HL-60 (cell line): ENCODE measurements at regions not wholly inside any gene's neighbourhood (a gene's known extent, or its start where the extent isn't known, plus 50 kb on each side); places are given as distances from the start of the nearest gene placed in this dataset.

Experiments used
- DNase-seq, 2 experiments: peaks; one replicate each; pipeline ENCODE4 v3.0.0-alpha.2; 2010 to 2020; ENCODE audit warnings: low read depth in 1 of 2, low spot score in 1 of 2
- H3K27ac ChIP-seq: fragments of 250-450 bp; sonication (Bioruptor Pico); replicated peaks from 2 replicates; pipeline ENCODE4 v1.5.1; 2020; ENCODE audit warnings: mild to moderate bottlenecking, moderate library complexity
- H3K27me3 ChIP-seq: fragments of 250-450 bp; sonication (Bioruptor Pico); 2 replicates; pipeline ENCODE4 v1.5.1; 2021; ENCODE audit warnings: mild to moderate bottlenecking, moderate library complexity; ENCODE audit not compliant: insufficient read depth, poor library complexity, severe bottlenecking
- H3K4me3 ChIP-seq: replicated peaks from 2 replicates; pipeline ENCODE4 v1.5.1; 2011; ENCODE audit warnings: mild to moderate bottlenecking, control low read depth, low read length; ENCODE audit not compliant: insufficient read depth
- CTCF ChIP-seq: IDR thresholded peaks from one replicate; pipeline ENCODE4 v1.5.1; 2011; ENCODE audit warnings: low read length, control low read depth, inconsistent platforms; ENCODE audit not compliant: insufficient read depth
- GABPA ChIP-seq: IDR thresholded peaks from 2 replicates; pipeline ENCODE4 v1.6.1; 2012; ENCODE audit warnings: low read depth
- POLR2AphosphoS5 ChIP-seq: IDR thresholded peaks from 2 replicates; pipeline ENCODE4 v1.6.1; 2012; ENCODE audit warnings: low read depth
- REST ChIP-seq: IDR thresholded peaks from 2 replicates; pipeline ENCODE4 v1.6.1; 2012; ENCODE audit warnings: low read depth; ENCODE audit not compliant: insufficient replicate concordance
- SPI1 ChIP-seq: IDR thresholded peaks from 2 replicates; pipeline ENCODE4 v1.6.1; 2012; ENCODE audit warnings: low read depth, mild to moderate bottlenecking, borderline replicate concordance

- peak in 1 of 2 experiments; percentile 49 for DNase-seq
- H3K4me3 ChIP-seq, result no peak overlapping the region
- no peak for TF ChIP-seq REST
- TF ChIP-seq SPI1, result peak; percentile 78; the same call in 1 of the 2 replicates
- H3K27me3 ChIP-seq, result no peaks in the 10 kb centered on the region
- no peak overlapping the region for H3K27ac ChIP-seq
Measured at GRCh38 chr13:80235166-80235966, 105.6 kb downstream of the SPRY2 start.

GRCh38 chr13:80227645-80228044, 113.3 kb downstream of the SPRY2 start:
- no peak overlapping the region for H3K4me3 ChIP-seq
- DNase-seq, result no peak
- H3K27ac ChIP-seq, result no peak overlapping the region
- H3K27me3 ChIP-seq, result no peaks in the 10 kb centered on the region
- TF ChIP-seq CTCF, result no peak
- no peak for TF ChIP-seq SPI1

GRCh38 chr13:80226645-80227044, 114.3 kb downstream of the SPRY2 start:
- no peak overlapping the region for H3K27ac ChIP-seq

GRCh38 chr13:80224468-80224867, 116.5 kb downstream of the SPRY2 start:
- Histone ChIP-seq H3K4me3 (no peak overlapping the region), H3K27me3 (no peaks in the 10 kb centered on the region), H3K27ac (no peak overlapping the region)
- DNase-seq, result peak in 1 of 2 experiments; percentile 4
- no peak for TF ChIP-seq GABPA
- no peak for TF ChIP-seq SPI1

More at GRCh38 chr13:80226645-80227044, 114.3 kb downstream of the SPRY2 start:
- H3K27me3 ChIP-seq, result no peaks in the 10 kb centered on the region
- no peak for DNase-seq
- TF ChIP-seq POLR2AphosphoS5, result no peak
- H3K4me3 ChIP-seq, result no peak overlapping the region

- no peak for DNase-seq
- Histone ChIP-seq H3K4me3 (no peak overlapping the region), H3K27me3 (no peaks in the 10 kb centered on the region), H3K27ac (no peak overlapping the region)
- TF ChIP-seq SPI1, result no peak
- TF ChIP-seq GABPA, result no peak
- TF ChIP-seq CTCF, result no peak
- TF ChIP-seq POLR2AphosphoS5, result no peak
- TF ChIP-seq REST, result no peak
Measured at GRCh38 chr13:80217614-80218456, 123.1 kb downstream of the SPRY2 start.
